ENCODE measurements at regions not wholly inside any gene's neighbourhood (a gene's known extent, or its start where the extent isn't known, plus 50 kb on each side); places are given as distances from the start of the nearest gene placed in this dataset.
"Not testable (repeated sequence)": the region's sequence is repeated elsewhere in the genome, so short reads cannot be mapped to it uniquely, and the experiment has no call there.

GRCh38 chr17:5951912-5952311 is 118.3 kb upstream of the WSCD1 start:
- no peak for DNase-seq (ENCODE audit: low read depth in 3 of 3)

- DNase-seq (ENCODE audit: low read depth in 3 of 3) = no peak
Measured at GRCh38 chr17:5952518-5952917, 117.7 kb upstream of the WSCD1 start.

DNA sequence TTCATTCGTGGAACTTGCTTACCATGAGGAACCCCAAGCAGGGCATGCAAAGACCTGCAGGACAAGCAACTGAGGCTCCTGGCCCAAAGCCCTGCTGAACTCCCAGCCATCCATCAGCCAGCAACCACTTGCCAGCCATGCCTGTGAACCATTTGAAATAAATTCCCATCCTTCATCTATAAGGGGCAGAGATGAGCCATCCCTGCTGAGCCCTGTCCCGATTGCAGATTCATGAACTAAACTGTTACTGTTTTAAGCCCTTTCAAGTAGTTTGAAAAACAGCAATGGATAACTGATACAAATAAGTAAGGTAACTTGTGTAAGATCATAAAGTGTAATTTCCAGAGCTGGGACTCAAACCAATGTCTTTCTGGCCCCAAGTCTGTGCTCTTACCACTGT is 114.4 kb upstream of the WSCD1 start:
- DNase-seq (ENCODE audit: low read depth in 3 of 3) = no peak

DNA sequence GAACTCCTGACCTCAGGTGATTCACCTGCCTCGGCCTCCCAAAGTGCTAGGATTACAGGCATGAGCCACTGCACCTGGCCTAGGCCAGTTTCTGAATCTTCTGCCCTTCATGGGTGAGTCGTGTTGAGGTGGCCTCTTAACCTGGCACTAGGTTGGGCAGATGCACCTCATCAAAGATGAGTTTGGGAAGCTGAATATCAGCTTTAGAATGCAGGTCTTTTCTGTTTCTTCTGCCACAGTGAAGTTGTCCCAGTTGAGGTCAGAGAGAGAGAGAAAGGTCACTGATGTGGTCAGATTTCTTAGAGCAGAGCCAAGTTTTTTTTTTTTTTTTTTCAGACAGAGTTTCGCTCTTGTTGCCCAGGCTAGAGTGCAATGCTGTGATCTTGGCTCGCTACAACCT is 111.3 kb upstream of the WSCD1 start:
- DNase-seq (ENCODE audit: low read depth in 3 of 3) = no peak

- no peak for DNase-seq (ENCODE audit: low read depth in 3 of 3)
Measured at GRCh38 chr17:5962371-5962770, 107.8 kb upstream of the WSCD1 start.

DNA sequence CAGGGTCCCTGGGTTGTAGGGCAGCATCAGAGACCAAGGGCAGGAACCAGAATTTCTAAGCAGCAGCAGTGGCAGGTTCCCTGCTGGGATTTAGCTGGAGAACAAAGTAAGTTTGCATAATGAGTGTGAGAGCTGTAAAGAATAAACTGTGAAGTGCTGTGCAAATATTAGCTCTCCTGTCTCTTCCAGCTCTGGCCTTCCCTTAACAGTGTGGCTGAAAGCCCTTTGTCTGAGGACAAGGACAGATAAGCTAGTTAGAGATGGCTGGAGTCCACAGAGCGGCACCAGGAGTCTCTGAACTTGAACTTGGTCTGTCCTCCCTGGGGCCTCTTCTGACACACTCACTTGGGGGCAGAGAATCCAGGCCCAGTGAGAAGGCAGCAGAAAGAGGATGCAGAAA is 98.2 kb upstream of the WSCD1 start:
- no peak for DNase-seq (ENCODE audit: low read depth in 3 of 3)

- DNase-seq (ENCODE audit: low read depth in 3 of 3) = no peak
Measured at GRCh38 chr17:5973410-5973809, 96.8 kb upstream of the WSCD1 start.

DNA sequence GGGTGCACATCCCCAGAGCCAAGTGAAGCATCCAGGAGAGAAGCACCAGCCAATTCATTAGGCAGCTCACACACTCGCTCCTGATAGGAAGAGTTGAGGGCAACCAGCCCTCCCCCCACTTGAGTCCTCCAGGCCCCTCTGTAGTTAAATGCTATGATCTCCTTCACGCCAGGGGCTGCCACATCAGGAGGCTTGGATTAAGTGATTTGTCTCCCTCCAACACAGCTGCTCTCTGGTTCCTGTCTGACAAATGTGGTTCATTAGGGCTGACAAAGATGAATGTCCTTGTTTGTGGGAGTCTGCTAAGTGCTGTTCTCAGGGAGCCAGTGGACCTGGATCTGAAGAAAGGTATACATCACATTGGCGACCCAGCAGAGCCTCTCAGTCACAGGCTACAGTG is 94.5 kb upstream of the WSCD1 start:
- no peak for DNase-seq (ENCODE audit: low read depth in 3 of 3)

DNA sequence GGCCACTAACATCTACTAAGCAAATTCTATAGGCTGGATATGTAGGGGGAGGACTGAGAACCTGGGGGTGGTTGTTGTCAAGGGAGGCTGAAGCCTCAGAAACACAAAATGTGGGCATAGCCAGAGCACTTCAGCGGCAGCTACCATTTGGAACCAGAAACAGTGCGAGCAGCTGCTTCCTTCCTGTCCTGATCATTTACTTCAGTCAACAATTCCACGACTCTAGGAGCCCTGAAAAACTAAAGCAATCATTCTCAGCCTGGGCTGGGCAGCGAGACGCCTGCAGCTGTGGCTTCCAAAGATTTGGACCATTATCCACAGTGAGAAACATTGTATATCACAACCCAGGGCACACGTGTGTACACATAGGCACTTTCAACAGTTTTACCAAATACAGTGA is 93.9 kb upstream of the WSCD1 start:
- DNase-seq (ENCODE audit: low read depth in 3 of 3) = no peak

GRCh38 chr17:5978496-5978895 is 91.7 kb upstream of the WSCD1 start:
- DNase-seq (ENCODE audit: low read depth in 3 of 3) = no peak

DNA sequence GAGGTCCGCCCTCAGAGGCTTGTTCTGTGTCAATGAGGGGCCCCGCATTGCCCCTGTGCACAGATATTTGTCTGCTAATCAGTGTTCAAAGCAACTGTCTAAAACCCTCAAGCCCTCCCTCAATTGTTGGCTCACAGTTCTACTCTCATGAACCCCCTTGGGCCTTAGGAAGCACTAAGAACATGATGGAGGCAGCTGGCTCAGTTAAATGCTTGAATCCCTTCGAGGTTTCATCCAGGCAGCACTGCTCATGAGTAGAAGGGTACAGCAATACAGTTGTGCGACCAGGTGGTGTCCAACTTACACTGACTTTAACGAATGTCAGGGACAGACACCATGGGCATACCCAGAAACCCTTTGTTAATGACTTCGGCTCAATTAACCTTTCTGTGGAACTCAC is 89.2 kb upstream of the WSCD1 start:
- no peak for DNase-seq (ENCODE audit: low read depth in 3 of 3)

GRCh38 chr17:5986644-5987043 is 83.5 kb upstream of the WSCD1 start:
- DNase-seq (ENCODE audit: low read depth in 3 of 3) = no peak

- no peak for DNase-seq (ENCODE audit: low read depth in 3 of 3)
Measured at GRCh38 chr17:6000426-6000825, 69.8 kb upstream of the WSCD1 start.

DNA sequence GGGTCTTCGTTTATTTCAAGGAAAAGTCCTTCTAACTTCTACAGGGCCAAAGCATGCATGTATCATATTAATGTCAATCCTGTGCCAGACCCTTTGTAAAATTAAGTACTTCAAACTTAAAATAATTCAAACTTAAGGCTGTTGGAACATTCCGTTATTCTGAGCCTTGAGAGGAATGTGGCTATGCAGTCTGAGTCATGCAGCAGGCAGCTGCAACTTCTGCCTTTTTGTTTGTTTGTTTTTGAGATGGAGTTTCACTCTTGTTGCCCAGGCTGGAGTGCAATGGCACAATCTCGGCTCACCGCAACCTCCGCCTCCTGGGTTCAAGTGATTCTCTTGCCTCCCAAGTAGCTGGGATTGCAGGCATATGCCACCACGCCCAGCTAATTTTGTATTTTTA is 67.0 kb upstream of the WSCD1 start:
- DNase-seq (ENCODE audit: low read depth in 3 of 3) = not testable (repeated sequence)

DNA sequence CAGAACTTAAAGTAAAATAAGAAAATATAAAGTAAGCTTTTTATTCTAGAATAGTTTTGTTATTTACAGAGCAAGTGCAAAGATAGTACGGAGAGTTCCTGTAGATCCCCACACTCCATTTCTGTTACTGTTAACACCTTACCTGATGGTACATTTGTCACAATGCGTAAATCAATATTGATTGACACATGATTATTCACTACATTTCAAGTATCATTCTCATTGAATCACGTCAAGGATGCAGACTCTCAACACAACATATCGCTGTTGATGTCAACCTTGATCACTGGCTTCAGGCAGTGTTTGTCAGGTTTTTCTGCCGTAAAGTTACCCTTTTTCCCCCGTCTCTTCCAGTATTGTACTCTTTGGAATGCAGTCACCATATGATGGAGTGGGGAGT is 64.2 kb upstream of the WSCD1 start:
- DNase-seq (ENCODE audit: low read depth in 3 of 3) = no peak

- DNase-seq (ENCODE audit: low read depth in 3 of 3) = no peak
Measured at GRCh38 chr17:6011206-6011605, 59.0 kb upstream of the WSCD1 start.

GRCh38 chr17:6018788-6019187 is 51.4 kb upstream of the WSCD1 start:
- DNase-seq (ENCODE audit: low read depth in 3 of 3) = no peak

- no peak for DNase-seq (ENCODE audit: low read depth in 3 of 3)
Measured at GRCh38 chr17:6019959-6020358, 50.2 kb upstream of the WSCD1 start.

DNA sequence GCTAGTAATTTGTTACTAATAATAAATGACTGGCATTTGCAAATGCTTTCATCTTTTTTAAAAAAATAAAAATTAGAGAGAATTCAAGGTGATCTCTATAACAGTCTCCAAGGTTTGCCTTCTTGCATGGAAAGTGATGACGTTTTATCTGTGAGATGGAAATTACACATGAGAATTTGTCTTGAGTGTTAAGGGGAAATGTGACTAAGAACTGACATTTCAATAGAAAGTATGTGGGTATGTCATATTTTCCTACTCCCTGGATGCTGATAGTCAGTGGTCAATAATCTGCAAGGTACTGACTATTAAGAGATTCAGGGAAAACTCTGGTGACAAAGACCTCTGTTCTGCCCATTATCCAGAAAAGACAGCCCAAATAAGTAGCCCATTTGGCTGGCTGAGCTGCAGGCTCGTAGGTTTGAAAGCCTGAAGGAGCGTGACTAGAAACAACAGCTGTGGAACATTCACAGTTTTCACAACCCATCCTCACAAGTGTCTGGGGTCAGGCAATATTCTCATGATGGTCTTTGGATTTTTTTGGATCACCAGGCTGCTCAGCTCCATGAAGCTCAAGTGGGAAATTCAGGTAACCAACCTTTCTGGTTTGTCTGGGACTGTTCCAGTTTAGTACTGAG is 49.7 kb upstream of the WSCD1 start:
- no peak for DNase-seq (ENCODE audit: low read depth in 3 of 3)

Data from stimulated activated CD4-positive, alpha-beta T cell treated with anti-CD3 and anti-CD28 coated beads, TNF-alpha, amount 100 ng/mL, for 4 hours (primary cell).